NCI-H1694 (cell line): ENCODE measurements at regions not wholly inside any gene's neighbourhood (a gene's known extent, or its start where the extent isn't known, plus 50 kb on each side); places are given as distances from the start of the nearest gene placed in this dataset.
"Not testable (repeated sequence)": the region's sequence is repeated elsewhere in the genome, so short reads cannot be mapped to it uniquely, and the experiment has no call there.

Source experiments
- DNase-seq: peaks from one replicate; lab custom pipeline; 2025; lab: John Stamatoyannopoulos, UW

GRCh38 chr12:83226960-83227359 is 540.3 kb downstream of the TMTC2 start:
- not testable (repeated sequence) for DNase-seq

GRCh38 chr12:83225806-83226205 is 539.1 kb downstream of the TMTC2 start:
- DNase-seq, result no peak

GRCh38 chr12:83224012-83224411 is 537.3 kb downstream of the TMTC2 start:
- no peak for DNase-seq

DNA sequence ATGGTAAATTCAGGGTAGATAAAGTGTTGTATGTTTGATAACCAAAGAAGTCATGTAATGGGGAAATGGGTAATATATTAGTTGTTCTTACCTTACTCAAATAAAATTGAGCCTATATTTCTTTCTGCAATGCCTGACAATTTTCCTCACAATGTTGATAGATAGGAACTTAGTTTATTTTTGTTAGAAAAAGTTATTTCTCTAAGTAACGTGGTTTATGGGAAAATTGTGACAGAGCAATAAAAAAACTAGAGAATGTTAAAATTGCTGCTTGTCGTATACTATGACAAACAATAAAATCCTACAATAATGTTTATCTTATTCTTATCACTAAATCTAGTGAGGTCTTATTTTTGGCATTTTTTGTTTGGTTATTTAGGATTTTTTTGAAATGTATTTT is 534.1 kb downstream of the TMTC2 start:
- no peak for DNase-seq

- no peak for DNase-seq
Measured at GRCh38 chr12:83216230-83216629, 529.5 kb downstream of the TMTC2 start.

DNA sequence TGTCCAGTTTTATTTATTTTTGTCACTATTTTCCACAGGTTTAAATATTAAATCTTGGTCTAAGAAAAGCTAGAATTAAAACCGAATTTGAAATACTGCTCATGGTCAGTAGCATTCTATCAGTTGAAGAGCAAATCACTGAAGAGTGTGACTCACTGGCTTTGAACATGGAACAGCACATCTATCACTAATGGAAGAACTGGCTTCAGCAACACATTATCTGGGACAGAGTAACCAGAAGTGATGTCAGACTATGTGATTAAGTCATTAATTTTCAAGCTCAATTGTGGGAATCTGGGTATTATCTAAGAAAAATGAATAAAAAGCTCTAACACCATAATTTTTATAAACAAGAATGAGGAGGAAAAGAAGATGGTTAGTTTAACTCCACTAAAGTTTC is 527.5 kb downstream of the TMTC2 start:
- no peak for DNase-seq

DNA sequence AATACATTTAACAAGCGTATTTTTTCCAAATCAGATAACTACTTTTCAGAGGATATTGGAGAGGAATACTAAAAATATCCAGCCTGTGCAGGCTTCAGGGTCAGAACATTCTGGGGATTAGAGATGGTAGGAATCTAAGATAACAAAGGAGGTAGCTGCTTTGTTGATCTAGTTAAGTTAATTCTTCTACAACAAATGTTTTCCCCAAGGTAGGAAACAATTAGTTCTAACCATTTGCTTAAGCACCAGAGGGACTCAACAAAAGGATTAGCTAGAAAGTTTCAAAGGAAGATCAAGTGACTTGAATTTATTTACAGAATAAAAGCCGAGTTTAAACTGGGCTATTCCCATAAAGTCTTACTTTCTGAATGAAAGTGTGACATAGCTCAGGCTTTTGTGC is 524.2 kb downstream of the TMTC2 start:
- DNase-seq, result no peak

- DNase-seq, result no peak
Measured at GRCh38 chr12:83199069-83199468, 512.4 kb downstream of the TMTC2 start.

GRCh38 chr12:83198291-83199015 is 511.7 kb downstream of the TMTC2 start:
- DNase-seq, result no peak

DNA sequence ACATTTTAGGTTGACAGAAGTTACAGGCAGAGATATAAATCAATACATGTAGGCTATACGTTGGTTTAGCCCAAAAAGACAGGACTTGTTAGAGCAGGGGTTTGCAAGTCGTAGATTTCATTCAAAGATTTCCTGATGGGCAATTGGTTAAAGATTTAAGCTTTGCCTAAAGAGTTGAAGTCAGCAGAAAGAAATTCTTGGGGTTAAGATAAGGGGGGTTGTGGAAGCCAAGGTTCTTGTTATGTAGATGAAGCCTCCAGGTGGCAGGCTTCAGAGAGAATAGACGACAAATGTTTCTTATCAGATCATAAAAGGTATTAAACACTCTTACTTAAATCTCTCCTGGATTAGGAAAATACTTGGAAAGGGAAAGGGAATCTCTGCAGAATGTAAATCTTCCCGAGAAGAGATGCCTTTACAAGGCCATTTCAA is 510.8 kb downstream of the TMTC2 start:
- no peak for DNase-seq

DNA sequence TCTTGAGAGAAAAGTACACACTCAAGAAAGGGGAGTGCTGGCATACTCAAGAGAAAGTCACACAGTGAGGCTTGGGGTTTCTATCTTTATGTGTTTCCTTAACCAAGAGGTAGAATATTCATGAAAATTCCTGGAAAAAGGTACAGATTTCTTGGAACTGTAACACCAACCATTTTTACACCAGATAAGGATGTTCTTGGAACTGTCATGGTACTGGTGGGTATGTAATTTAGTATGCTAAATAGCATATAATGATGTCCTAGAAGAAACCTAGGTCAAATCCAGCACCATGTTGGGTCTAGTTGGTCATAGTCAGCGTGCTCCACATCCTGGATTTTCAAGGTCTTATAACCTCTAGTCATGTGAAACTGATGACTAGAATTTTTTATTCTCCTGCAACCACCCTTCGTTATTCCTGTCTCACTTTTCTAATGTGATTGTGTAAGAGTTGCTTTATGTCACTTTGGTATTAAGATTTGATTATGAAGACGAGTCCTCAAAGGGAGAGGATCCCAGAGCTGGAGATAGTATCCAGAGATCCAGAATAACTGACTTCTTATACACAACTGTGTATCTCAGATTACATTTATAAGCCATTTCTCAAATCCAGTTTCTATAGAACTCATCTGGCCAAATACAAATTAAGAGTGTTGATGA is 510.1 kb downstream of the TMTC2 start:
- DNase-seq, result no peak

DNA sequence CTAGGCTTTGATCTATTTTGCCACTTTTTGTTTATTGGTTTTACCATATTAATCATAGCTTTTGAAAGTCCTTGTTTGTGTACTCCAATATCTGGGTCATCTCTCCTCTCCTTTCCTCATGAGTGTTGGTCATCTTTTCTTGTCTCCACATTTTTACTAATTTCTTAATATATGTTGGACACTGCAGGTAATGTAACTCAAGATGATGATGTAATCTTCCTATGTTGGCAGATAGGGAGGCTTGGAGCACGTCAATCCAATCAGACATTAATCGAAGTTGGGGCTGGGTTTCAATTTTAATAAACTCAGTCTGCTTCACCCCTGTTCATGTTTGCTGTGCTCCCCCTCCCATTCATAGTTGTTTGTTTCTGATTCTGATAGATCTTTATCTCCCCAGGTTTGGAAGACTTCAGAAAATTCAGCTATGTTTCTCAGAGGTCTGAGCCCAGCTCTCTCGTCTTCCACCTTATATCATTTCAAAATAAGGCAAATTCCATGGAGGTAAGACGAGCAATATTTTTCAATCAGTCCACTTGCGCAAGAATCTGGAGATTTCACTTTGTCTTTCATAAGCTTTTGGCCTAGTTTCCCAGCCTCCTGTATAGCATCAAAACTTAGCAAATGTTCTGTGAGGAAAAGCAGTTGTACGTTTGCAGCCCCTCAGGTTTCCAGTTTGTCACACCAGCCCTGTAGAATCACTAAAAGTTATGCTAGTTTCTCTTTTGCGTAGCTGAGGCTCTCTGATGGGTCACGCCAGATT is 504.1 kb downstream of the TMTC2 start:
- DNase-seq, result no peak

DNA sequence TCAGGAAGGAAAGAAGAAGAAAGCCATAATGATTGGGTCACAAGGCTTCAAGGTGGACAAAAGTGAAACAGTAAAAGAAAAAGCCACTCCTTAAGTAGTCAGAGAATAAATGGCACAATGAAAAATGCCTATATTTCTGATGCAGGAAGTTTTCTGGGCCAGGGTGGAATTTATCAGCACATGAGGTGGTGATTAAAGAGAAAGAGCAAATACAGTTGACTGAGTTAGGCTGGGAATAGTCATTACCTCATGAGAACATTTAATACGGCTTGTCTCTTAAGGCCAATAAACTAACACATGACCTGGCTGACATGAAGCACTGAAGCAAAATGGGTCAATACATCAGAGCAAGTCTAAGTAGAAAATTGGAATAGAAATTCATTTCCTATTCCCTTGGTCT is 499.7 kb downstream of the TMTC2 start:
- no peak for DNase-seq

DNA sequence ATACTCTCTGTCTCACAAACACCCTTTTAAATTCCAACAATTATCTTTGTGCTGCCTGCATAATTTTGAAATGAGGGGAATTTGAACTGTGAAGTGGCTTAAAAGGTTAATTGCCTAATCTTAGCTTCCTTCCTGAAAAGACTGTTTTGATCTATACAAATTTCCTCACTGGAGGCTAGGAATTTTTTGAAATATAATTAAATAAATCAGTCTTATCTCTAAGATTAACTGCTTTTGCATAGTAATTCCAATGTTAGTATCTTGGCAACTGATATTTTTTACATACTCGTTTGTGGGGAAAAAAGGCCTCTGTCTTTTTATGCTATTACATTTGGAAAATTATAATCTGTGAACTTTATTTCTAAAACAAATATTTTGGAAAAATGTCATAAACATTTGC is 498.5 kb downstream of the TMTC2 start:
- DNase-seq, result no peak
